ENCODE measurements at regions not wholly inside any gene's neighbourhood (a gene's known extent, or its start where the extent isn't known, plus 50 kb on each side); places are given as distances from the start of the nearest gene placed in this dataset.
A peak's percentile ranks its signal among the peaks of the same experiment; 100 is the strongest.
"Not testable (repeated sequence)": the region's sequence is repeated elsewhere in the genome, so short reads cannot be mapped to it uniquely, and the experiment has no call there.

GRCh38 chr2:175304541-175304940 is 123.0 kb upstream of the ATP5MC3 start:
- DNase-seq (ENCODE audit: extremely low read depth, low read depth), result no peak

- no peak for DNase-seq (ENCODE audit: extremely low read depth, low read depth)
Measured at GRCh38 chr2:175293776-175294175, 112.3 kb upstream of the ATP5MC3 start.

GRCh38 chr2:175293195-175293594 is 111.7 kb upstream of the ATP5MC3 start:
- no peak for DNase-seq (ENCODE audit: extremely low read depth, low read depth)

GRCh38 chr2:175282886-175283285 is 101.4 kb upstream of the ATP5MC3 start:
- DNase-seq (ENCODE audit: extremely low read depth, low read depth), result no peak

GRCh38 chr2:175282300-175282699 is 100.8 kb upstream of the ATP5MC3 start:
- DNase-seq (ENCODE audit: extremely low read depth, low read depth), result peak; percentile 46

- DNase-seq (ENCODE audit: extremely low read depth, low read depth), result no peak
Measured at GRCh38 chr2:175277772-175278171, 96.3 kb upstream of the ATP5MC3 start.

- no peak for DNase-seq (ENCODE audit: extremely low read depth, low read depth)
Measured at GRCh38 chr2:175275539-175275938, 94.0 kb upstream of the ATP5MC3 start.

- no peak for DNase-seq (ENCODE audit: extremely low read depth, low read depth)
Measured at GRCh38 chr2:175259164-175259563, 77.7 kb upstream of the ATP5MC3 start.

- DNase-seq (ENCODE audit: extremely low read depth, low read depth), result no peak
Measured at GRCh38 chr2:175256806-175257585, 75.5 kb upstream of the ATP5MC3 start.

GRCh38 chr2:175256391-175256790 is 74.9 kb upstream of the ATP5MC3 start:
- not testable (repeated sequence) for DNase-seq (ENCODE audit: extremely low read depth, low read depth)

- no peak for DNase-seq (ENCODE audit: extremely low read depth, low read depth)
Measured at GRCh38 chr2:175253871-175254270, 72.4 kb upstream of the ATP5MC3 start.

- DNase-seq (ENCODE audit: extremely low read depth, low read depth), result peak; percentile 48
Measured at GRCh38 chr2:175251425-175252041, 70.0 kb upstream of the ATP5MC3 start.

- DNase-seq (ENCODE audit: extremely low read depth, low read depth), result no peak
Measured at GRCh38 chr2:175247159-175247558, 65.6 kb upstream of the ATP5MC3 start.

GRCh38 chr2:175244697-175245096 is 63.2 kb upstream of the ATP5MC3 start:
- DNase-seq (ENCODE audit: extremely low read depth, low read depth), result no peak

GRCh38 chr2:175241691-175242090 is 60.2 kb upstream of the ATP5MC3 start:
- DNase-seq (ENCODE audit: extremely low read depth, low read depth), result no peak

- DNase-seq (ENCODE audit: extremely low read depth, low read depth), result not testable (repeated sequence)
Measured at GRCh38 chr2:175240033-175240432, 58.5 kb upstream of the ATP5MC3 start.

GRCh38 chr2:175236930-175237329 is 55.4 kb upstream of the ATP5MC3 start:
- DNase-seq (ENCODE audit: extremely low read depth, low read depth), result no peak

GRCh38 chr2:175234650-175235049 is 53.1 kb upstream of the ATP5MC3 start:
- no peak for DNase-seq (ENCODE audit: extremely low read depth, low read depth)

GRCh38 chr2:175234153-175234552 is 52.6 kb upstream of the ATP5MC3 start:
- no peak for DNase-seq (ENCODE audit: extremely low read depth, low read depth)

GRCh38 chr2:175233135-175233719 is 51.7 kb upstream of the ATP5MC3 start:
- no peak for DNase-seq (ENCODE audit: extremely low read depth, low read depth)
